Sigmoid colon (tissue), 6 donors: ENCODE measurements at regions not wholly inside any gene's neighbourhood (a gene's known extent, or its start where the extent isn't known, plus 50 kb on each side); places are given as distances from the start of the nearest gene placed in this dataset.

Source experiments
- DNase-seq: peaks from one replicate; pipeline ENCODE4 v3.0.0-alpha.2; 2019
- H3K27ac ChIP-seq, 4 donors: fragments of 200-600 bp; sonication (generic); one replicate each; pipeline ENCODE4 v1.5.1; 2016 to 2019; ENCODE audit warnings: mild to moderate bottlenecking in 1 of 4
- H3K27me3 ChIP-seq, 3 donors: fragments of 200-600 bp; sonication (generic); one replicate each; pipeline ENCODE4 v1.5.1; 2019; ENCODE audit warnings: mild to moderate bottlenecking in 1 of 3
- H3K36me3 ChIP-seq, 4 donors: fragments of 200-600 bp; sonication (generic); one replicate each; pipeline ENCODE4 v1.5.1; 2016 to 2019
- H3K4me1 ChIP-seq, 4 donors: fragments of 200-600 bp; sonication (generic); one replicate each; pipeline ENCODE4 v1.5.1; 2017 to 2019
- H3K4me3 ChIP-seq, 4 donors: fragments of 200-600 bp; sonication (generic); one replicate each; pipeline ENCODE4 v1.5.1; 2017 to 2019; ENCODE audit warnings: mild to moderate bottlenecking in 2 of 4, moderate library complexity in 1 of 4
- H3K9me3 ChIP-seq, 4 donors: fragments of 200-600 bp in 3 of 4; sonication (generic) in 3 of 4; one replicate each; pipeline versions ENCODE4 v1.5.1 to v1.6.1; 2013 to 2019
- EP300 ChIP-seq, 4 donors: sonication (generic); formaldehyde crosslinking; IDR thresholded peaks; one replicate each; pipeline ENCODE4 v1.6.1; 2017; ENCODE audit warnings: antibody characterized with exemption in 4 of 4
- POLR2A ChIP-seq, 2 donors: fragments of 450-650 bp; IDR thresholded peaks; one replicate each; pipeline ENCODE4 v1.6.1; 2016; ENCODE audit warnings: antibody characterized with exemption in 2 of 2, mild to moderate bottlenecking in 2 of 2, moderate library complexity in 2 of 2
- POLR2AphosphoS5 ChIP-seq, 4 donors: sonication (generic); formaldehyde crosslinking; IDR thresholded peaks; one replicate each; pipeline ENCODE4 v1.6.1; 2017; ENCODE audit warnings: antibody characterized with exemption in 4 of 4
- WGBS, 2 donors: extraction: QIAGEN DNeasy Blood & Tissue Kit; methylation state at CpG; one replicate each; pipeline ENCODE4 v1.1.7; 2013; 5-methylcytosine and 5-hydroxymethylcytosine counted together
- intact Hi-C: fragments of 100-400 bp; cut with DNase I; formaldehyde crosslinking; loops from one replicate; pipeline ENCODE4 v1.15.1; 2023
- TF ChIP-seq, protein P1 (sequence below), 4 experiments: fragments of 450-650 bp in 3 of 4; fragments of 200-600 bp in 1 of 4; IDR thresholded peaks; one replicate each; pipeline ENCODE4 v1.5.1; 2016 to 2019; ENCODE audit warnings: antibody characterized with exemption in 4 of 4, mild to moderate bottlenecking in 3 of 4, moderate library complexity in 2 of 4
- donor health status: healthy with polysubstance abuse.
- donor health status: healthy.

DNA sequence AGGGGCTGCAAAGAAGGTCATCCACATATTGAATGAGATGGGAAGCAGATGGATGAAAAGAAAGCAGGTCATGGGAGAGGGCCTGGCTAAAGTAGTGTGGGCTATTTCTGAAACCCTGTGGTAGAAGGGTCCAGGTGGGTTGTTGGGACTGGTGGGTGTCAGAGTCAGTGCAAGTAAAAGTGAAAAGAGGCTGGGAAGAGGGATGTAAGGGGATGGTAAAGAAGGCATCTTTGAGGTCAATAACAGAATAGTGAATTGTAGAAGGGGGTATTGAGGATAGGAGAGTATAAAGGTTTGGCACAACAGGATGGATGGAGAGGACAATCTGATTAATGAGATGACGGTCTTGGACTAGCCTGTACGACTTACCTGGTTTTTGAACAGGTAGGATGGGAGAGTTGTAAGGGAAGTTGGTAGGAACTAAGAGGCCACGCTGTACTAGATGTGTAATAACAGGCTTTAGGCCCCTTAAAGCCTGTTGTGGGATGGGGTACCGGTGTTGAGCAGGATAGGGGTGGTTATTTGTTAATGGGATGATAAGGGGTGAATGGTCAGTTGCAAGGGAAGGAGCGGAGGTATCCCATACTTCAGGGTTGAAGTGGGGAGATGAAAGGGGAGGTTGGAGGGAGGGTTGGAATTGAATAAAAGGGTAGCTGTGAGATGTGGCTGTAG is 748.9 kb upstream of the ADGRB3 start:
- Histone ChIP-seq H3K36me3 (no peaks in the 10 kb centered on the region), H3K4me3 (no peak overlapping the region), H3K4me1 (no peaks in the 10 kb centered on the region), H3K27me3 (no peaks in the 10 kb centered on the region), H3K27ac (no peak overlapping the region), H3K9me3 (peaks cover 0 to 14% (median 0%) of the 10 kb centered on the region in 4 donors)
- DNase-seq, result no peak
- TF ChIP-seq EP300 (IDR thresholded peaks at IDR 0.05) (no peak), POLR2A (IDR thresholded peaks at IDR 0.05) (no peak), POLR2AphosphoS5 (IDR thresholded peaks at IDR 0.05) (no peak)
- TF ChIP-seq, protein P1, sequence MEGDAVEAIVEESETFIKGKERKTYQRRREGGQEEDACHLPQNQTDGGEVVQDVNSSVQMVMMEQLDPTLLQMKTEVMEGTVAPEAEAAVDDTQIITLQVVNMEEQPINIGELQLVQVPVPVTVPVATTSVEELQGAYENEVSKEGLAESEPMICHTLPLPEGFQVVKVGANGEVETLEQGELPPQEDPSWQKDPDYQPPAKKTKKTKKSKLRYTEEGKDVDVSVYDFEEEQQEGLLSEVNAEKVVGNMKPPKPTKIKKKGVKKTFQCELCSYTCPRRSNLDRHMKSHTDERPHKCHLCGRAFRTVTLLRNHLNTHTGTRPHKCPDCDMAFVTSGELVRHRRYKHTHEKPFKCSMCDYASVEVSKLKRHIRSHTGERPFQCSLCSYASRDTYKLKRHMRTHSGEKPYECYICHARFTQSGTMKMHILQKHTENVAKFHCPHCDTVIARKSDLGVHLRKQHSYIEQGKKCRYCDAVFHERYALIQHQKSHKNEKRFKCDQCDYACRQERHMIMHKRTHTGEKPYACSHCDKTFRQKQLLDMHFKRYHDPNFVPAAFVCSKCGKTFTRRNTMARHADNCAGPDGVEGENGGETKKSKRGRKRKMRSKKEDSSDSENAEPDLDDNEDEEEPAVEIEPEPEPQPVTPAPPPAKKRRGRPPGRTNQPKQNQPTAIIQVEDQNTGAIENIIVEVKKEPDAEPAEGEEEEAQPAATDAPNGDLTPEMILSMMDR (IDR thresholded peaks at IDR 0.05), result no peak
- intact Hi-C loops, result no loop called here
- 89 to 90% methylated on average over 5 of the region's 5 CpGs for WGBS, 2 donors

DNA sequence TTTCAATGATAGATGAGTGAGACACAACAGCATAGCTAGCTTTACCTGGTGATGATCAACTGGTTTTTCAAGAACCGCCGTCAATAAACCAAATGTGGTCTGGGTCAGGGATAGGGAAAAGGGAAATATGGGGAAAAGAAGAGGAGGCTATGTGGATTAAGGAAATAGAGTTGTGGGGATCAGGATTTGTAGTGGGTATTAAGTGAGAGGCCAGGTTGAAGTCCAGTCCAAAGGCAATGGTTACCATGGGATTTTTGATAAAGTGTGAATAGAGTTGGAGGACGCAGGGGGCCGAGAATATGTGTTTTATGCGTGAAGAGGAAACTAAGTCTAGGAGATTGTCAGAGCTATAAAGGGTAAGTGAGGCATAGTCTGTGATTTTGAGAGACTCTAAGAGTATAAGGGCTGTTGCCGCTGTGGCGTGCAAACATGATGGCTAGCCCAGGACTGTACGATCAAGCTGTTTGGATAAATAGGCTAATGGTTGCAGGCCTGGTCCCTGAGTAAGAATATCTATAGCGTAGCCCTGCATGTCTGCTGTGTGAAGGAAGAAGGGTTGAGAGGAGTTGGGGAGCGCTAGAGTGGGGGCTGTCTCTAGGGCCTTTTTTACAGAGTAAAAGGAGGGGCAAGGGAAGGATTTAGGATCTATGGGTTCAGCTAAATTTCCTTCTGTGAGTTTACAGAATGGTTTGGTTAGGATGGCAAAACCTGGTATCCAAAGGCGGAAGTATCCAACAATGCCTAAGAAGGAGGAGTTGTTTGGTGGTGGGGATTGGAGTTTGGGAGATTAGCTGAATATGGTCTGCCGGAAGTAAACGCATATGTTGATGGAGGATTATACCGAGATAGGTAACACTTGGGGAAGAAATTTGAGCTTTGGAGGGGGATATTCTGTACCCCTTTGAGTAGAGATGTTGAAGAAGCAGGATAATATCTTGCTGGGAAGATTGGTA is 749.7 kb upstream of the ADGRB3 start:
- no peak for TF ChIP-seq POLR2AphosphoS5 (IDR thresholded peaks at IDR 0.05)
- TF ChIP-seq, protein P1 (IDR thresholded peaks at IDR 0.05), result no peak
- no peak for TF ChIP-seq POLR2A (IDR thresholded peaks at IDR 0.05)
- TF ChIP-seq EP300 (IDR thresholded peaks at IDR 0.05), result no peak
- H3K27ac ChIP-seq, result no peak overlapping the region
- no peaks in the 10 kb centered on the region for H3K36me3 ChIP-seq
- no peaks in the 10 kb centered on the region for H3K4me1 ChIP-seq
- intact Hi-C loops, result no loop called here
- H3K4me3 ChIP-seq, result no peak overlapping the region
- H3K27me3 ChIP-seq, result no peaks in the 10 kb centered on the region
- peaks cover 0 to 14% (median 0%) of the 10 kb centered on the region in 4 donors for H3K9me3 ChIP-seq
- 93 to 95% methylated on average over 14 of the region's 14 CpGs for WGBS, 2 donors
- DNase-seq, result no peak

DNA sequence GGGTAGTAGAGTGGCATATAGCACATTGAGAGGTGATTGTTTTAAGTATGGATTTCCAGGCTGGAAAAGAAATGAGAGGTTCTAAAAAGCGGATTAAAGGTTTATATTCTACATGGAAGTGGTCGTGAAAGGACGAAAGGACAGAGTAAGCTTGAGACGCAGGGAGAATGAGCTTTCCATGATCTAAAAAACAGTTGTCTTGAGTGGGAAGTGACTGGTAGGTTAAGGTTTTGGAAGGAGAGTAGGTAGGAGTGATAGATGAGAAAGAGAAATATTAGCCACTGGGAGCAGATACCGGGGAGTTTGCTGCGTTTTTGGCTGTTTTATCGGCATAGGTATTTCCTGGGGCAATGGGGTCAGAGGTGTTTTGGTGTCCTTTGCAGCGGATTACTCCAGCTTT is 750.6 kb upstream of the ADGRB3 start:
- H3K27ac ChIP-seq, result no peak overlapping the region
- H3K27me3 ChIP-seq, result no peaks in the 10 kb centered on the region
- no peaks in the 10 kb centered on the region for H3K36me3 ChIP-seq
- WGBS, 2 donors, result 87 to 93% methylated on average over 8 of the region's 8 CpGs
- no peaks in the 10 kb centered on the region for H3K4me1 ChIP-seq
- DNase-seq, result no peak
- no peak for TF ChIP-seq EP300 (IDR thresholded peaks at IDR 0.05)
- no peak for TF ChIP-seq POLR2AphosphoS5 (IDR thresholded peaks at IDR 0.05)
- TF ChIP-seq, protein P1 (IDR thresholded peaks at IDR 0.05), result no peak
- no peak for TF ChIP-seq POLR2A (IDR thresholded peaks at IDR 0.05)
- no peak overlapping the region for H3K4me3 ChIP-seq
- intact Hi-C loops, result no loop called here
- H3K9me3 ChIP-seq, result peaks cover 0 to 14% (median 0%) of the 10 kb centered on the region in 4 donors

DNA sequence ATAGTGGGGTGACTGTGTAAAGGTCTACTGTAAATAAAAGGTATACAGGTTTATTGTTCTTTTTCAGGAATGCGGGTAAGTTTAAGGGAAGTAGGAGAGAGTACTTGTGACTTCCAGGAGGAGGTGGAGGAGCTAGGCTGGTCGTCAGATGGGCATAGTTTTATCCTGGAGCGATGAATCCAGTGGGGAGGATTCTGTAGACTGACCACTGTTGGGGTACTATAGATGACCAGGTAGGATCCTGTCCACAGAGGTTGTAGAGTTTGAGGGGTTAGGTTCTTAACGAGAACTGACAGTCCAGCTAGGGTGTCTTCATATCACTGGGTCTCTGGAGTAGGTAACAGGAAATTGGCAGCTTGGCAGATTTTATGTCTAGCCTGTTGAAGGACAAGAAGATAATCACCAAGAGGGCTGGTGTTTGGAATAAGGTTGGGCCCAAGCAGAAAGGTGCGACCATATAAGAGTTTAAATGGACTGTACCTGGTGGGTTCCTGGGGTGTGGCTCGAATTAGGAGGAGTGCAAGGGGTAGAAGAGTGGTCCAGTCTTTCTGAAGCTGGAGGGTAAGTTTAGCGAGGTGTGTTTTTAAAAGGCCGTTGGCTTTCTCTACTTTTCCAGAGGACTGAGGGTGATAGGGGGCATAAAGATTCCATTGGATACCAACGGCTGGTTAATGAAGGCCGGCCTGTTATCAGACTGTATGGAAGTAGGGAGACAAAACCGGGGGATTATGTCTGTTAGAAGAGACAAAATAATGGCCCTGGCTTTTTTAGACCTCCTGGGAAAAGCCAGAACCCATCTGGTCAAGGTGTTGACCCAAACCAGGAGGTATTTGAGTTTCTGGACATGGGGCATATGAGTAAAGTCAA is 751.3 kb upstream of the ADGRB3 start:
- DNase-seq, result no peak
- Histone ChIP-seq H3K9me3 (peaks cover 0 to 14% (median 0%) of the 10 kb centered on the region in 4 donors), H3K4me3 (no peak overlapping the region), H3K36me3 (no peaks in the 10 kb centered on the region), H3K27me3 (no peaks in the 10 kb centered on the region), H3K4me1 (no peaks in the 10 kb centered on the region), H3K27ac (no peak overlapping the region)
- TF ChIP-seq POLR2A (IDR thresholded peaks at IDR 0.05) (no peak), EP300 (IDR thresholded peaks at IDR 0.05) (no peak), POLR2AphosphoS5 (IDR thresholded peaks at IDR 0.05) (no peak)
- TF ChIP-seq, protein P1 (IDR thresholded peaks at IDR 0.05), result no peak
- intact Hi-C loops, result no loop called here
- WGBS, 2 donors, result 84 to 90% methylated on average over 11 of the region's 11 CpGs
